DND-41 (cell line): ENCODE measurements at regions not wholly inside any gene's neighbourhood (a gene's known extent, or its start where the extent isn't known, plus 50 kb on each side); places are given as distances from the start of the nearest gene placed in this dataset.

Source experiments
- ATAC-seq: fragments of 200-7000 bp; cut with Tn5 transposase; 3 replicates; pipeline ENCODE4 v1.9.1; 2021; ENCODE audit warnings: low read depth; ENCODE audit not compliant: insufficient read depth
- DNase-seq: peaks from one replicate; pipeline ENCODE4 v3.0.0-alpha.2; 2020
- H2AFZ ChIP-seq: 2 replicates; pipeline ENCODE4 v1.6.0; 2012; ENCODE audit warnings: low read depth, low read length
- H3K27ac ChIP-seq: 2 replicates; pipeline ENCODE4 v1.5.1; 2012; ENCODE audit warnings: low read length, inconsistent platforms
- H3K27me3 ChIP-seq: fragments of 200-600 bp; sonication (generic); 2 replicates; pipeline ENCODE4 v1.6.0; 2012; ENCODE audit warnings: low read length, mild to moderate bottlenecking, inconsistent platforms; ENCODE audit not compliant: insufficient read depth, poor library complexity
- H3K36me3 ChIP-seq: 2 replicates; pipeline ENCODE4 v1.5.1; 2012; ENCODE audit warnings: low read length, inconsistent platforms; ENCODE audit not compliant: insufficient read depth
- H3K4me1 ChIP-seq: 2 replicates; pipeline ENCODE4 v1.5.1; 2012; ENCODE audit warnings: mild to moderate bottlenecking, low read length; ENCODE audit not compliant: insufficient read depth
- H3K4me2 ChIP-seq: 2 replicates; pipeline ENCODE4 v1.6.0; 2012; ENCODE audit warnings: mild to moderate bottlenecking, moderate library complexity, low read length, inconsistent platforms; ENCODE audit not compliant: insufficient read depth
- H3K4me3 ChIP-seq, 2 experiments: fragments of 200-600 bp in 1 of 2; shearing (Covaris generic) in 1 of 2; 2 replicates each; pipeline ENCODE4 v1.5.1; 2012 to 2016; ENCODE audit warnings: inconsistent platforms in 2 of 2, low read length in 2 of 2, mild to moderate bottlenecking in 2 of 2, low read depth in 1 of 2, moderate library complexity in 1 of 2
- H3K79me2 ChIP-seq: 2 replicates; pipeline ENCODE4 v1.6.0; 2012; ENCODE audit warnings: low read length, inconsistent platforms; ENCODE audit not compliant: insufficient read depth
- H3K9ac ChIP-seq: 2 replicates; pipeline ENCODE4 v1.6.0; 2012; ENCODE audit warnings: low read depth, mild to moderate bottlenecking, inconsistent platforms, low read length, moderate library complexity
- H3K9me3 ChIP-seq: 2 replicates; pipeline ENCODE4 v1.5.1; 2012; ENCODE audit warnings: low read length, moderate library complexity, mild to moderate bottlenecking, inconsistent platforms; ENCODE audit not compliant: insufficient read depth, severe bottlenecking
- H4K20me1 ChIP-seq: 2 replicates; pipeline ENCODE4 v1.6.0; 2012; ENCODE audit warnings: low read length; ENCODE audit not compliant: insufficient read depth
- CTCF ChIP-seq: IDR thresholded peaks from 2 replicates; pipeline ENCODE4 v1.5.1; 2012; ENCODE audit warnings: borderline replicate concordance, low read length, moderate library complexity, mild to moderate bottlenecking; ENCODE audit not compliant: poor library complexity, severe bottlenecking; ENCODE audit errors: extremely low read depth
- EZH2 ChIP-seq: IDR thresholded peaks from 3 replicates; pipeline ENCODE4 v1.6.1; 2012; ENCODE audit warnings: borderline replicate concordance, low read depth, mild to moderate bottlenecking, moderate library complexity, low read length, inconsistent platforms; ENCODE audit not compliant: severe bottlenecking

GRCh38 chr11:101185985-101186384 lies 56.4 kb upstream of the PGR start:
- no peaks in the 10 kb centered on the region for H3K27me3 ChIP-seq
- no peaks in the 10 kb centered on the region for H4K20me1 ChIP-seq
- no peak overlapping the region for H3K27ac ChIP-seq
- ATAC-seq (no peak), DNase-seq (no peak)
- no peaks in the 10 kb centered on the region for H3K9me3 ChIP-seq
- no peaks in the 10 kb centered on the region for H3K79me2 ChIP-seq
- H3K4me1 ChIP-seq, result no peaks in the 10 kb centered on the region
- no peak overlapping the region for H3K4me2 ChIP-seq
- no peaks in the 10 kb centered on the region for H3K36me3 ChIP-seq
- H2AFZ ChIP-seq, result no peak overlapping the region
- H3K9ac ChIP-seq, result no peak overlapping the region
- H3K4me3 ChIP-seq, result no peak overlapping the region
- no peak for TF ChIP-seq EZH2

GRCh38 chr11:101182467-101182866 lies 52.9 kb upstream of the PGR start:
- TF ChIP-seq EZH2 (no peak), CTCF (no peak)
- Histone ChIP-seq H3K4me2 (no peak overlapping the region), H3K27me3 (no peaks in the 10 kb centered on the region), H4K20me1 (no peaks in the 10 kb centered on the region), H2AFZ (no peak overlapping the region), H3K4me3 (no peak overlapping the region), H3K36me3 (no peaks in the 10 kb centered on the region), H3K27ac (no peak overlapping the region), H3K4me1 (no peaks in the 10 kb centered on the region), H3K9ac (no peak overlapping the region), H3K9me3 (no peaks in the 10 kb centered on the region), H3K79me2 (no peaks in the 10 kb centered on the region)
- ATAC-seq (no peak), DNase-seq (no peak)

- no peak overlapping the region for H3K27ac ChIP-seq
- H3K4me3 ChIP-seq, result no peak overlapping the region
- no peak overlapping the region for H2AFZ ChIP-seq
- no peaks in the 10 kb centered on the region for H3K4me1 ChIP-seq
- H3K9me3 ChIP-seq, result no peaks in the 10 kb centered on the region
- H3K79me2 ChIP-seq, result no peaks in the 10 kb centered on the region
- ATAC-seq, result no peak
- H4K20me1 ChIP-seq, result no peaks in the 10 kb centered on the region
- no peak overlapping the region for H3K4me2 ChIP-seq
- no peaks in the 10 kb centered on the region for H3K27me3 ChIP-seq
- no peak for TF ChIP-seq CTCF
- TF ChIP-seq EZH2, result no peak
- no peak for DNase-seq
- H3K36me3 ChIP-seq, result no peaks in the 10 kb centered on the region
- H3K9ac ChIP-seq, result no peak overlapping the region
These were observed 50.9 kb upstream of the PGR start for GRCh38 chr11:101180481-101180880.
